ENCODE measurements at regions not wholly inside any gene's neighbourhood (a gene's known extent, or its start where the extent isn't known, plus 50 kb on each side); places are given as distances from the start of the nearest gene placed in this dataset.

DNA sequence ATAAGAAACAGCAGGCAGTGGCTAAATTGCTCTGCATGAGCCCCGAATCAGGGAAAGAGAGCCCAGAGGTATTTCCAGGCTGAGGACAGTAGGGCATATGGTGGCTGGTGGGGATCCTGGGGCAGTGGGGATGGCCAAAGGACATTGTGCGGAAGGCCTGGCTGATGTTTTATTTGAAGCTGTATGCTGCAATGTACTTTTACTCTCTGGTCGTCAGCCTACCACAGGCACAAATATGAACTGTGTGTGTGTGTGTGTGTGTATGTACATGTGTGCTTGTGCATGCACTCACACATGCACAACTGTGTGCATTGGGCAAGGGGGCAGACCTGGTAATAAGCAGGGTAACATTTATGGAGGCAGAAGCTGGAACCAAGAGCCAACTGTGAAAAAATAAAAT lies 74.7 kb upstream of the GZMB start:
- TF ChIP-seq, protein P1, sequence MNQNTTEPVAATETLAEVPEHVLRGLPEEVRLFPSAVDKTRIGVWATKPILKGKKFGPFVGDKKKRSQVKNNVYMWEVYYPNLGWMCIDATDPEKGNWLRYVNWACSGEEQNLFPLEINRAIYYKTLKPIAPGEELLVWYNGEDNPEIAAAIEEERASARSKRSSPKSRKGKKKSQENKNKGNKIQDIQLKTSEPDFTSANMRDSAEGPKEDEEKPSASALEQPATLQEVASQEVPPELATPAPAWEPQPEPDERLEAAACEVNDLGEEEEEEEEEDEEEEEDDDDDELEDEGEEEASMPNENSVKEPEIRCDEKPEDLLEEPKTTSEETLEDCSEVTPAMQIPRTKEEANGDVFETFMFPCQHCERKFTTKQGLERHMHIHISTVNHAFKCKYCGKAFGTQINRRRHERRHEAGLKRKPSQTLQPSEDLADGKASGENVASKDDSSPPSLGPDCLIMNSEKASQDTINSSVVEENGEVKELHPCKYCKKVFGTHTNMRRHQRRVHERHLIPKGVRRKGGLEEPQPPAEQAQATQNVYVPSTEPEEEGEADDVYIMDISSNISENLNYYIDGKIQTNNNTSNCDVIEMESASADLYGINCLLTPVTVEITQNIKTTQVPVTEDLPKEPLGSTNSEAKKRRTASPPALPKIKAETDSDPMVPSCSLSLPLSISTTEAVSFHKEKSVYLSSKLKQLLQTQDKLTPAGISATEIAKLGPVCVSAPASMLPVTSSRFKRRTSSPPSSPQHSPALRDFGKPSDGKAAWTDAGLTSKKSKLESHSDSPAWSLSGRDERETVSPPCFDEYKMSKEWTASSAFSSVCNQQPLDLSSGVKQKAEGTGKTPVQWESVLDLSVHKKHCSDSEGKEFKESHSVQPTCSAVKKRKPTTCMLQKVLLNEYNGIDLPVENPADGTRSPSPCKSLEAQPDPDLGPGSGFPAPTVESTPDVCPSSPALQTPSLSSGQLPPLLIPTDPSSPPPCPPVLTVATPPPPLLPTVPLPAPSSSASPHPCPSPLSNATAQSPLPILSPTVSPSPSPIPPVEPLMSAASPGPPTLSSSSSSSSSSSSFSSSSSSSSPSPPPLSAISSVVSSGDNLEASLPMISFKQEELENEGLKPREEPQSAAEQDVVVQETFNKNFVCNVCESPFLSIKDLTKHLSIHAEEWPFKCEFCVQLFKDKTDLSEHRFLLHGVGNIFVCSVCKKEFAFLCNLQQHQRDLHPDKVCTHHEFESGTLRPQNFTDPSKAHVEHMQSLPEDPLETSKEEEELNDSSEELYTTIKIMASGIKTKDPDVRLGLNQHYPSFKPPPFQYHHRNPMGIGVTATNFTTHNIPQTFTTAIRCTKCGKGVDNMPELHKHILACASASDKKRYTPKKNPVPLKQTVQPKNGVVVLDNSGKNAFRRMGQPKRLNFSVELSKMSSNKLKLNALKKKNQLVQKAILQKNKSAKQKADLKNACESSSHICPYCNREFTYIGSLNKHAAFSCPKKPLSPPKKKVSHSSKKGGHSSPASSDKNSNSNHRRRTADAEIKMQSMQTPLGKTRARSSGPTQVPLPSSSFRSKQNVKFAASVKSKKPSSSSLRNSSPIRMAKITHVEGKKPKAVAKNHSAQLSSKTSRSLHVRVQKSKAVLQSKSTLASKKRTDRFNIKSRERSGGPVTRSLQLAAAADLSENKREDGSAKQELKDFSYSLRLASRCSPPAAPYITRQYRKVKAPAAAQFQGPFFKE (tag by site-specific recombination; IDR thresholded peaks at IDR 0.05; ENCODE audit: borderline replicate concordance), result no peak
- TF ChIP-seq, protein P2, sequence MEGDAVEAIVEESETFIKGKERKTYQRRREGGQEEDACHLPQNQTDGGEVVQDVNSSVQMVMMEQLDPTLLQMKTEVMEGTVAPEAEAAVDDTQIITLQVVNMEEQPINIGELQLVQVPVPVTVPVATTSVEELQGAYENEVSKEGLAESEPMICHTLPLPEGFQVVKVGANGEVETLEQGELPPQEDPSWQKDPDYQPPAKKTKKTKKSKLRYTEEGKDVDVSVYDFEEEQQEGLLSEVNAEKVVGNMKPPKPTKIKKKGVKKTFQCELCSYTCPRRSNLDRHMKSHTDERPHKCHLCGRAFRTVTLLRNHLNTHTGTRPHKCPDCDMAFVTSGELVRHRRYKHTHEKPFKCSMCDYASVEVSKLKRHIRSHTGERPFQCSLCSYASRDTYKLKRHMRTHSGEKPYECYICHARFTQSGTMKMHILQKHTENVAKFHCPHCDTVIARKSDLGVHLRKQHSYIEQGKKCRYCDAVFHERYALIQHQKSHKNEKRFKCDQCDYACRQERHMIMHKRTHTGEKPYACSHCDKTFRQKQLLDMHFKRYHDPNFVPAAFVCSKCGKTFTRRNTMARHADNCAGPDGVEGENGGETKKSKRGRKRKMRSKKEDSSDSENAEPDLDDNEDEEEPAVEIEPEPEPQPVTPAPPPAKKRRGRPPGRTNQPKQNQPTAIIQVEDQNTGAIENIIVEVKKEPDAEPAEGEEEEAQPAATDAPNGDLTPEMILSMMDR (tag by site-specific recombination; IDR thresholded peaks at IDR 0.05), result no peak
- TF ChIP-seq IKZF3 (tag by site-specific recombination; IDR thresholded peaks at IDR 0.05) (no peak), ZBTB21 (tag by site-specific recombination; IDR thresholded peaks at IDR 0.05) (no peak), ZNF274 (IDR thresholded peaks at IDR 0.05; ENCODE audit: low read length) (no peak), ZNF274 (tag by site-specific recombination; IDR thresholded peaks at IDR 0.05; ENCODE audit: borderline replicate concordance) (no peak), ZNF138 (tag by site-specific recombination; IDR thresholded peaks at IDR 0.05; ENCODE audit: borderline replicate concordance) (no peak), ZSCAN16 (tag by site-specific recombination; IDR thresholded peaks at IDR 0.05) (no peak)
- TF ChIP-seq, protein P3, sequence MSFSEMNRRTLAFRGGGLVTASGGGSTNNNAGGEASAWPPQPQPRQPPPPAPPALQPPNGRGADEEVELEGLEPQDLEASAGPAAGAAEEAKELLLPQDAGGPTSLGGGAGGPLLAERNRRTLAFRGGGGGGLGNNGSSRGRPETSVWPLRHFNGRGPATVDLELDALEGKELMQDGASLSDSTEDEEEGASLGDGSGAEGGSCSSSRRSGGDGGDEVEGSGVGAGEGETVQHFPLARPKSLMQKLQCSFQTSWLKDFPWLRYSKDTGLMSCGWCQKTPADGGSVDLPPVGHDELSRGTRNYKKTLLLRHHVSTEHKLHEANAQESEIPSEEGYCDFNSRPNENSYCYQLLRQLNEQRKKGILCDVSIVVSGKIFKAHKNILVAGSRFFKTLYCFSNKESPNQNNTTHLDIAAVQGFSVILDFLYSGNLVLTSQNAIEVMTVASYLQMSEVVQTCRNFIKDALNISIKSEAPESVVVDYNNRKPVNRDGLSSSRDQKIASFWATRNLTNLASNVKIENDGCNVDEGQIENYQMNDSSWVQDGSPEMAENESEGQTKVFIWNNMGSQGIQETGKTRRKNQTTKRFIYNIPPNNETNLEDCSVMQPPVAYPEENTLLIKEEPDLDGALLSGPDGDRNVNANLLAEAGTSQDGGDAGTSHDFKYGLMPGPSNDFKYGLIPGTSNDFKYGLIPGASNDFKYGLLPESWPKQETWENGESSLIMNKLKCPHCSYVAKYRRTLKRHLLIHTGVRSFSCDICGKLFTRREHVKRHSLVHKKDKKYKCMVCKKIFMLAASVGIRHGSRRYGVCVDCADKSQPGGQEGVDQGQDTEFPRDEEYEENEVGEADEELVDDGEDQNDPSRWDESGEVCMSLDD (tag by site-specific recombination; IDR thresholded peaks at IDR 0.05), result no peak

Measured in HEK293 (cell line).